ENCODE measurements at regions not wholly inside any gene's neighbourhood (a gene's known extent, or its start where the extent isn't known, plus 50 kb on each side); places are given as distances from the start of the nearest gene placed in this dataset.

DNA sequence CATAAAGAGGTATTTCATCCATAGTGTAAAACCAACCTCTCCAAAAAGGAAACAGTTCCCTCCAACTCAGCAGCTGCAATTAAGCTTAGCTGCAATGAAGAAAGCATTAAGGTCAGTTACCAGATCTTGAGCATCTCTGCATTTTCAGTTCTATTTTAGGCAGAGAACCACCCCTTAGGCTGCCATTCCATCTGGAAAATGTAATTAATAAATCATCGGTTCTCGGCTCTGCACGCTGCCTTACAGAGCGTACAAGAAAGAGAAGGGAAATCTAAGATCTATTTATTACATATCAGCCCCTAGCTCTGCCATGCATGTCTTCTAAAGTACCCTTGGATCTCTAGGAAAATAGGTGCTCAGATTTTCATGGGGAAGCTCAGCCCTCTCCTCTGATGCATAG, 71.5 kb downstream of the RCN1 start:
- FAIRE-seq (no peak), ATAC-seq (no peak), DNase-seq (ENCODE audit: low spot score) (no peak)
- H3K79me2 ChIP-seq (ENCODE audit: insufficient read depth, low read length) = no peaks in the 10 kb centered on the region
- CTCF ChIA-PET (ENCODE audit: low intra/inter-chr PET ratio, low total read pairs) = no interaction called here
- intact Hi-C loops (cut with micrococcal nuclease; ENCODE audit: unreplicated experiment) (no loop called here), in situ Hi-C loops (cut with HindIII; ENCODE audit: extremely low pct_ligation_motif_present, low pct_unique_long_range_greater_than_20kb) (loop anchor here (25.0 kb wide), 2 partner anchors 775 to 925 kb away; no protein-coding TSS in a partner anchor)
- H3K27me3 ChIP-seq (ENCODE audit: control insufficient read depth in 1 of 2, insufficient read depth in 2 of 2, low read length in 2 of 2) = peaks cover 3 to 12% of the 10 kb centered on the region in 2 experiments; a peak in 3 of 5 replicates
- 57% methylated on average over 4 of the region's 4 CpGs for WGBS (ENCODE audit: low lambda C conversion rate)
- H3K9me3 ChIP-seq (ENCODE audit: low read length) = no peaks in the 10 kb centered on the region
- no peaks in the 10 kb centered on the region for H3K4me1 ChIP-seq (ENCODE audit: insufficient read depth, low read length)
- POLR2A ChIA-PET = no interaction called here
- TF ChIP-seq HNF1B (CRISPR knock-in tag; IDR thresholded peaks at IDR 0.05) (no peak), ZNF839 (CRISPR knock-in tag; IDR thresholded peaks at IDR 0.05; ENCODE audit: borderline replicate concordance) (no peak), KLF15 (CRISPR knock-in tag; IDR thresholded peaks at IDR 0.05; ENCODE audit: borderline replicate concordance) (no peak)
- no peak overlapping the region for H3K4me3 ChIP-seq (replicated peaks in 1 of 3; ENCODE audit: insufficient read depth in 1 of 3, low read depth in 2 of 3, low read length in 3 of 3)
- H3K36me3 ChIP-seq (replicated peaks in 1 of 2; ENCODE audit: control insufficient read depth in 1 of 2, insufficient read depth in 2 of 2, low read length in 2 of 2) = no peaks in the 10 kb centered on the region
- no peak overlapping the region for H2AFZ ChIP-seq (ENCODE audit: low read length)
- no peaks in the 10 kb centered on the region for H4K20me1 ChIP-seq (ENCODE audit: insufficient read depth, low read length)
- H3K27ac ChIP-seq (ENCODE audit: extremely low read length, insufficient read depth, low read length) = no peak overlapping the region
- no peak overlapping the region for H3K9ac ChIP-seq (ENCODE audit: insufficient read depth, low read depth, low read length)
- no peak overlapping the region for H3K4me2 ChIP-seq (ENCODE audit: low read depth, low read length)
- no TSS peak for BruUV-seq (replicated peaks)

DNA sequence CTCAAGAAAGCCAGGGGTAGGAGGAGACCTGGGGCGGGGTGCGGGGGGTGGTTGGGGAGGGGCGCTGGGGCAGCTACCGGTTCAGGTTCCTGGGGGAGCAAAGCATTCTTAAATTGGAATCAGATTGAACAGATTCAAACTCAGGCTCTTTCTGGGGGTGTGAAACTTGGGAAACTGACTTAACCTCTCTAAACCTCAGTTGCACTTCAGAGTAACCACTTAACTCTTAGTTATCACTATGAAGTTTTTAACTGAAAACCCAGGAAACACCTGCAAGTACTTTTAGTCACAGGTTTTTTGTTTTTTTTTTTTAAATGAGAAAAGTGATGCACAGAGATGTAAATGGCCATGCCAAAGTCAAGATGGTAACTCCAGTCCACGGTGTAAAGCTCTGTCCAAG, 72.0 kb downstream of the RCN1 start:
- CTCF ChIA-PET (ENCODE audit: low intra/inter-chr PET ratio, low total read pairs) = no interaction called here
- H3K79me2 ChIP-seq (ENCODE audit: insufficient read depth, low read length) = no peaks in the 10 kb centered on the region
- WGBS (ENCODE audit: low lambda C conversion rate) = 0% methylated on average over 5 of the region's 5 CpGs
- no peak overlapping the region for H3K27ac ChIP-seq (ENCODE audit: extremely low read length, insufficient read depth, low read length)
- intact Hi-C loops (cut with micrococcal nuclease; ENCODE audit: unreplicated experiment) = no loop called here
- H3K4me1 ChIP-seq (ENCODE audit: insufficient read depth, low read length) = no peaks in the 10 kb centered on the region
- BruUV-seq (replicated peaks) = no TSS peak
- H4K20me1 ChIP-seq (ENCODE audit: insufficient read depth, low read length) = no peaks in the 10 kb centered on the region
- peaks cover 3 to 12% of the 10 kb centered on the region in 2 experiments; a peak in 3 of 5 replicates for H3K27me3 ChIP-seq (ENCODE audit: control insufficient read depth in 1 of 2, insufficient read depth in 2 of 2, low read length in 2 of 2)
- no peak for ATAC-seq
- H3K4me2 ChIP-seq (ENCODE audit: low read depth, low read length) = no peak overlapping the region
- in situ Hi-C loops (cut with HindIII; ENCODE audit: extremely low pct_ligation_motif_present, low pct_unique_long_range_greater_than_20kb) = loop anchor here (25.0 kb wide), 2 partner anchors 776 to 926 kb away; no protein-coding TSS in a partner anchor
- DNase-seq (ENCODE audit: low spot score) = no peak
- FAIRE-seq = no peak
- H3K4me3 ChIP-seq (replicated peaks in 1 of 3; ENCODE audit: insufficient read depth in 1 of 3, low read depth in 2 of 3, low read length in 3 of 3) = no peak overlapping the region
- H3K9me3 ChIP-seq (ENCODE audit: low read length) = no peaks in the 10 kb centered on the region
- POLR2A ChIA-PET = no interaction called here
- no peak for TF ChIP-seq ZFP37 (CRISPR knock-in tag; IDR thresholded peaks at IDR 0.05; ENCODE audit: borderline replicate concordance)
- H3K36me3 ChIP-seq (replicated peaks in 1 of 2; ENCODE audit: control insufficient read depth in 1 of 2, insufficient read depth in 2 of 2, low read length in 2 of 2) = no peaks in the 10 kb centered on the region
- no peak overlapping the region for H3K9ac ChIP-seq (ENCODE audit: insufficient read depth, low read depth, low read length)
- no peak overlapping the region for H2AFZ ChIP-seq (ENCODE audit: low read length)
